ENCODE measurements at regions not wholly inside any gene's neighbourhood (a gene's known extent, or its start where the extent isn't known, plus 50 kb on each side); places are given as distances from the start of the nearest gene placed in this dataset.

GRCh38 chr2:200081236-200081635 is 125.9 kb downstream of the MAIP1 start:
- TF ChIP-seq, protein P1, sequence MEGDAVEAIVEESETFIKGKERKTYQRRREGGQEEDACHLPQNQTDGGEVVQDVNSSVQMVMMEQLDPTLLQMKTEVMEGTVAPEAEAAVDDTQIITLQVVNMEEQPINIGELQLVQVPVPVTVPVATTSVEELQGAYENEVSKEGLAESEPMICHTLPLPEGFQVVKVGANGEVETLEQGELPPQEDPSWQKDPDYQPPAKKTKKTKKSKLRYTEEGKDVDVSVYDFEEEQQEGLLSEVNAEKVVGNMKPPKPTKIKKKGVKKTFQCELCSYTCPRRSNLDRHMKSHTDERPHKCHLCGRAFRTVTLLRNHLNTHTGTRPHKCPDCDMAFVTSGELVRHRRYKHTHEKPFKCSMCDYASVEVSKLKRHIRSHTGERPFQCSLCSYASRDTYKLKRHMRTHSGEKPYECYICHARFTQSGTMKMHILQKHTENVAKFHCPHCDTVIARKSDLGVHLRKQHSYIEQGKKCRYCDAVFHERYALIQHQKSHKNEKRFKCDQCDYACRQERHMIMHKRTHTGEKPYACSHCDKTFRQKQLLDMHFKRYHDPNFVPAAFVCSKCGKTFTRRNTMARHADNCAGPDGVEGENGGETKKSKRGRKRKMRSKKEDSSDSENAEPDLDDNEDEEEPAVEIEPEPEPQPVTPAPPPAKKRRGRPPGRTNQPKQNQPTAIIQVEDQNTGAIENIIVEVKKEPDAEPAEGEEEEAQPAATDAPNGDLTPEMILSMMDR (conservative IDR thresholded peaks at IDR 0.05; ENCODE audit: low read depth, low read length): no peak
- TF ChIP-seq EZH2 (IDR thresholded peaks at IDR 0.05; ENCODE audit: borderline replicate concordance, low read depth, low read length, poor library complexity, severe bottlenecking): no peak

Data from A673 (cell line).